H1 (cell line): ENCODE measurements at regions not wholly inside any gene's neighbourhood (a gene's known extent, or its start where the extent isn't known, plus 50 kb on each side); places are given as distances from the start of the nearest gene placed in this dataset.

Source experiments
- CTCF ChIA-PET: fragments of 300-600 bp; sonication (Branson Sonifier 250); formaldehyde crosslinking; loops from one replicate; lab custom pipeline; 2021; ENCODE audit not compliant: partially characterized antibody; lab: Charles Lee
- POLR2A ChIA-PET: fragments of 300-600 bp; sonication (Branson Sonifier 250); formaldehyde crosslinking; loops from one replicate; lab custom pipeline; 2021; ENCODE audit warnings: inconsistent platforms; ENCODE audit not compliant: partially characterized antibody; lab: Charles Lee
- DNase-seq, 2 experiments: peaks; one replicate each; pipeline versions ENCODE4 v3.0.0 to v3.0.0-alpha.2; 2010 to 2022; ENCODE audit warnings: low spot score in 2 of 2, low read depth in 1 of 2, mixed read lengths in 1 of 2
- FAIRE-seq: peaks from 2 replicates; lab custom pipeline; 2011; peaks lifted over from hg19 to GRCh38; lab: Jason Lieb, UNC
- H2AFZ ChIP-seq: 2 replicates; pipeline ENCODE4 v1.8.1; 2012; ENCODE audit warnings: low read length, inconsistent platforms
- H2AK5ac ChIP-seq: 2 replicates; pipeline ENCODE4 v1.6.1; 2013; ENCODE audit warnings: low read depth, low read length
- H2BK120ac ChIP-seq: replicated peaks from 2 replicates; pipeline ENCODE3; 2013; ENCODE audit warnings: low read depth, low read length, inconsistent platforms
- H2BK12ac ChIP-seq: 2 replicates; pipeline ENCODE4 v1.6.1; 2013; ENCODE audit warnings: low read depth, low read length
- H2BK15ac ChIP-seq: 2 replicates; pipeline ENCODE4 v1.6.1; 2013; ENCODE audit warnings: low read length
- H2BK20ac ChIP-seq: 2 replicates; pipeline ENCODE4 v1.6.1; 2013; ENCODE audit warnings: low read length
- H2BK5ac ChIP-seq: 2 replicates; pipeline ENCODE4 v1.6.1; 2013; ENCODE audit warnings: low read depth, low read length
- H3K14ac ChIP-seq: 2 replicates; pipeline ENCODE4 v1.6.1; 2013; ENCODE audit warnings: inconsistent platforms; ENCODE audit not compliant: insufficient read length
- H3K18ac ChIP-seq: 2 replicates; pipeline ENCODE4 v1.6.1; 2013; ENCODE audit warnings: low read length; ENCODE audit errors: extremely low read depth
- H3K23ac ChIP-seq: 2 replicates; pipeline ENCODE4 v1.6.1; 2013; ENCODE audit warnings: inconsistent platforms; ENCODE audit not compliant: insufficient read length
- H3K23me2 ChIP-seq: 2 replicates; pipeline ENCODE4 v1.6.1; 2013; ENCODE audit warnings: low read depth, low read length
- H3K27ac ChIP-seq: 2 replicates; pipeline ENCODE4 v1.6.1; 2011; ENCODE audit warnings: low read depth, low read length, inconsistent platforms
- H3K27me3 ChIP-seq, 4 experiments: replicated peaks in 1 of 4; 1 replicate in 1 of 4; 2 replicates in 3 of 4; pipeline versions ENCODE4 v1.6.1 to v1.8.1; 2011 to 2013; ENCODE audit warnings: low read length in 3 of 4, mild to moderate bottlenecking in 3 of 4, inconsistent platforms in 2 of 4, mixed read lengths in 2 of 4, moderate library complexity in 1 of 4; ENCODE audit not compliant: control insufficient read depth in 3 of 4, insufficient read depth in 3 of 4; ENCODE audit errors: extremely low read depth in 1 of 4
- H3K36me3 ChIP-seq, 4 experiments: 2 replicates each; pipeline versions ENCODE4 v1.6.1 to v1.8.1; 2011 to 2013; ENCODE audit warnings: mild to moderate bottlenecking in 4 of 4, low read length in 3 of 4, moderate library complexity in 2 of 4, control low read depth in 1 of 4, inconsistent platforms in 1 of 4; ENCODE audit not compliant: insufficient read depth in 4 of 4, control insufficient read depth in 2 of 4
- H3K4ac ChIP-seq: replicated peaks from 2 replicates; pipeline ENCODE3; 2013; ENCODE audit warnings: low read length, low read depth, mixed read lengths, inconsistent platforms; ENCODE audit not compliant: insufficient read length
- H3K4me1 ChIP-seq, 4 experiments: replicated peaks in 1 of 4; 1 replicate in 1 of 4; 2 replicates in 3 of 4; pipeline versions ENCODE4 v1.6.1 to v1.8.1; 2011 to 2013; ENCODE audit warnings: low read length in 3 of 4, inconsistent platforms in 2 of 4, mixed read lengths in 1 of 4; ENCODE audit not compliant: insufficient read depth in 4 of 4, control insufficient read depth in 3 of 4
- H3K4me2 ChIP-seq, 2 experiments: 2 replicates each; pipeline versions ENCODE4 v1.6.1 to v1.8.1; 2011 to 2013; ENCODE audit warnings: low read depth in 2 of 2, low read length in 2 of 2, control low read depth in 1 of 2, inconsistent platforms in 1 of 2, mild to moderate bottlenecking in 1 of 2; ENCODE audit not compliant: insufficient read depth in 1 of 2
- H3K4me3 ChIP-seq, 4 experiments: fragments of 200-600, 300-600 bp in 1 of 4; sonication (generic), shearing (Covaris generic), sonication (Bioruptor Twin) in 1 of 4; 2 replicates each; pipeline versions ENCODE4 v1.5.1 to v1.8.1; 2011 to 2016; ENCODE audit warnings: low read length in 4 of 4, low read depth in 3 of 4, control low read depth in 2 of 4, inconsistent platforms in 2 of 4, mild to moderate bottlenecking in 2 of 4, mixed read lengths in 1 of 4, moderate library complexity in 1 of 4; ENCODE audit not compliant: insufficient read depth in 2 of 4; ENCODE audit errors: extremely low read depth in 1 of 4
- H3K56ac ChIP-seq: replicated peaks from 2 replicates; pipeline ENCODE3; 2013; ENCODE audit warnings: low read depth, mild to moderate bottlenecking, mixed read lengths, low read length, inconsistent platforms; ENCODE audit not compliant: insufficient read length
- H3K79me1 ChIP-seq: 2 replicates; pipeline ENCODE4 v1.6.1; 2013; ENCODE audit warnings: low read depth, low read length, control low read depth
- H3K79me2 ChIP-seq, 2 experiments: 2 replicates each; pipeline versions ENCODE4 v1.6.1 to v1.8.1; 2012 to 2013; ENCODE audit warnings: low read length in 2 of 2, mild to moderate bottlenecking in 2 of 2, inconsistent platforms in 1 of 2; ENCODE audit not compliant: insufficient read depth in 2 of 2, control insufficient read depth in 1 of 2
- H3K9ac ChIP-seq, 4 experiments: replicated peaks in 1 of 4; 1 replicate in 1 of 4; 2 replicates in 3 of 4; pipeline versions ENCODE4 v1.6.1 to v1.8.1; 2011 to 2013; ENCODE audit warnings: low read depth in 3 of 4, low read length in 3 of 4, control low read depth in 2 of 4, mild to moderate bottlenecking in 2 of 4, moderate library complexity in 2 of 4, inconsistent platforms in 1 of 4; ENCODE audit errors: extremely low read depth in 1 of 4
- H3K9me3 ChIP-seq, 2 experiments: 2 replicates each; pipeline versions ENCODE4 v1.6.1 to v1.8.1; 2012 to 2013; ENCODE audit warnings: mild to moderate bottlenecking in 2 of 2, moderate library complexity in 2 of 2, control low read depth in 1 of 2, inconsistent platforms in 1 of 2, low read depth in 1 of 2, low read length in 1 of 2, mixed read lengths in 1 of 2; ENCODE audit not compliant: insufficient read depth in 2 of 2
- H4K20me1 ChIP-seq, 2 experiments: replicated peaks in 1 of 2; 2 replicates each; pipeline versions ENCODE3 to v1.8.1; 2011 to 2013; ENCODE audit warnings: inconsistent platforms in 2 of 2, low read length in 2 of 2, mild to moderate bottlenecking in 1 of 2; ENCODE audit not compliant: insufficient read depth in 2 of 2, control insufficient read depth in 1 of 2
- H4K5ac ChIP-seq: 2 replicates; pipeline ENCODE4 v1.6.1; 2013; ENCODE audit warnings: low read length, low read depth, mixed read lengths, inconsistent platforms; ENCODE audit not compliant: insufficient read length
- H4K8ac ChIP-seq: 2 replicates; pipeline ENCODE4 v1.8.0; 2013; ENCODE audit warnings: mild to moderate bottlenecking, moderate library complexity, low read length, inconsistent platforms; ENCODE audit not compliant: insufficient read depth; ENCODE audit errors: extremely low read depth
- H4K91ac ChIP-seq: replicated peaks from 2 replicates; pipeline ENCODE3; 2013; ENCODE audit warnings: low read length, mixed read lengths, inconsistent platforms; ENCODE audit not compliant: insufficient read length
- CBX5 ChIP-seq: fragments of 300-800, 300-1000 bp; sonication (generic); IDR thresholded peaks from 2 replicates; pipeline ENCODE4 v1.7.1; 2016; ENCODE audit warnings: antibody characterized with exemption, low read length, low read depth
- CEBPB ChIP-seq: IDR thresholded peaks from 2 replicates; pipeline ENCODE4 v1.6.1; 2012; ENCODE audit warnings: low read depth, low read length
- CREB1 ChIP-seq: IDR thresholded peaks from 2 replicates; pipeline ENCODE4 v1.6.1; 2012; ENCODE audit warnings: inconsistent platforms
- E2F6 ChIP-seq: IDR thresholded peaks from 2 replicates; pipeline ENCODE4 v1.6.1; 2012; ENCODE audit warnings: inconsistent platforms
- JUN ChIP-seq: IDR thresholded peaks from 2 replicates; pipeline ENCODE4 v1.6.1; 2011; ENCODE audit warnings: low read depth, mild to moderate bottlenecking, improper control_type of control experiment, low read length
- KDM5A ChIP-seq: fragments of 200-600 bp; IDR thresholded peaks from 2 replicates; pipeline ENCODE4 v1.7.1; 2012; ENCODE audit warnings: mild to moderate bottlenecking, low read length, inconsistent platforms, mixed read lengths
- POLR2AphosphoS5 ChIP-seq: IDR thresholded peaks from 2 replicates; pipeline ENCODE4 v1.6.1; 2011; ENCODE audit warnings: low read depth, low read length
- RFX5 ChIP-seq: IDR thresholded peaks from 2 replicates; pipeline ENCODE4 v1.6.1; 2011; ENCODE audit warnings: low read depth, low read length, improper control_type of control experiment, borderline replicate concordance
- RNF2 ChIP-seq: fragments of 200-900, 300-1000 bp; sonication (generic); IDR thresholded peaks from 2 replicates; pipeline ENCODE4 v1.7.1; 2016; ENCODE audit warnings: borderline replicate concordance, low read depth, mild to moderate bottlenecking, antibody characterized with exemption, low read length; ENCODE audit not compliant: poor library complexity, severe bottlenecking; ENCODE audit errors: missing control alignments
- ZNF274 ChIP-seq: IDR thresholded peaks from 2 replicates; pipeline ENCODE4 v1.7.0; 2012; ENCODE audit warnings: low read length, borderline replicate concordance; ENCODE audit errors: extremely low read depth
- WGBS, 2 experiments: shearing (Covaris generic) in 1 of 2; methylation state at CpG; one replicate each; pipeline versions ENCODE4 v1.1.6 to v1.1.7; 2013 to 2015; ENCODE audit warnings: low lambda C conversion rate in 2 of 2, mixed read lengths in 2 of 2, inconsistent platforms in 1 of 2, low coverage in 1 of 2, missing lambda C conversion rate in 1 of 2; ENCODE audit not compliant: insufficient replicate concordance in 2 of 2, insufficient coverage in 1 of 2, insufficient read length in 1 of 2; ENCODE audit errors: extremely low coverage in 1 of 2, missing lambda C conversion rate in 1 of 2; 5-methylcytosine and 5-hydroxymethylcytosine counted together
- TF ChIP-seq, protein P1 (sequence below), 3 experiments: IDR thresholded peaks; 1 replicate in 2 of 3; 2 replicates in 1 of 3; pipeline versions ENCODE4 v1.5.1 to v1.6.1; 2011; ENCODE audit warnings: low read length in 3 of 3, mild to moderate bottlenecking in 3 of 3, inconsistent platforms in 2 of 3, low read depth in 1 of 3, moderate library complexity in 1 of 3; ENCODE audit not compliant: insufficient read depth in 1 of 3; ENCODE audit errors: control extremely low read depth in 1 of 3

GRCh38 chr4:129346036-129346435 lies 250.1 kb downstream of the C4orf33 start:
- Histone ChIP-seq H2BK12ac (no peak overlapping the region), H3K27ac (no peak overlapping the region), H2AK5ac (no peak overlapping the region), H2BK5ac (no peak overlapping the region), H2BK15ac (no peak overlapping the region), H3K56ac (no peak overlapping the region), H3K23me2 (no peaks in the 10 kb centered on the region), H3K18ac (no peak overlapping the region), H2BK120ac (no peak overlapping the region), H3K23ac (no peak overlapping the region), H3K27me3 (no peaks in the 10 kb centered on the region; a peak in 1 of 7 replicates), H3K4me3 (no peak overlapping the region), H4K20me1 (no peaks in the 10 kb centered on the region), H3K4me1 (no peaks in the 10 kb centered on the region; a peak in 1 of 7 replicates), H3K4me2 (no peak overlapping the region), H3K9ac (no peak overlapping the region), H2AFZ (no peak overlapping the region), H2BK20ac (no peak overlapping the region), H4K8ac (no peak overlapping the region), H3K9me3 (no peaks in the 10 kb centered on the region), H3K79me1 (no peaks in the 10 kb centered on the region), H3K36me3 (no peaks in the 10 kb centered on the region), H4K5ac (no peak overlapping the region), H3K79me2 (no peaks in the 10 kb centered on the region), H3K4ac (no peak overlapping the region), H3K14ac (no peak overlapping the region), H4K91ac (no peak overlapping the region)
- no peak for FAIRE-seq
- ChIA-PET CTCF (interaction anchor here (1.0 to 1.3 kb wide), 2 partner anchors 12 to 24 kb away, joined by 3 to 4 read pairs; no protein-coding TSS in a partner anchor), POLR2A (no interaction called here)
- TF ChIP-seq JUN, result no peak
- no peak for TF ChIP-seq RNF2
- TF ChIP-seq E2F6, result no peak
- TF ChIP-seq CREB1, result no peak
- TF ChIP-seq RFX5, result no peak
- no peak for TF ChIP-seq ZNF274
- no peak for TF ChIP-seq KDM5A
- TF ChIP-seq, protein P1, sequence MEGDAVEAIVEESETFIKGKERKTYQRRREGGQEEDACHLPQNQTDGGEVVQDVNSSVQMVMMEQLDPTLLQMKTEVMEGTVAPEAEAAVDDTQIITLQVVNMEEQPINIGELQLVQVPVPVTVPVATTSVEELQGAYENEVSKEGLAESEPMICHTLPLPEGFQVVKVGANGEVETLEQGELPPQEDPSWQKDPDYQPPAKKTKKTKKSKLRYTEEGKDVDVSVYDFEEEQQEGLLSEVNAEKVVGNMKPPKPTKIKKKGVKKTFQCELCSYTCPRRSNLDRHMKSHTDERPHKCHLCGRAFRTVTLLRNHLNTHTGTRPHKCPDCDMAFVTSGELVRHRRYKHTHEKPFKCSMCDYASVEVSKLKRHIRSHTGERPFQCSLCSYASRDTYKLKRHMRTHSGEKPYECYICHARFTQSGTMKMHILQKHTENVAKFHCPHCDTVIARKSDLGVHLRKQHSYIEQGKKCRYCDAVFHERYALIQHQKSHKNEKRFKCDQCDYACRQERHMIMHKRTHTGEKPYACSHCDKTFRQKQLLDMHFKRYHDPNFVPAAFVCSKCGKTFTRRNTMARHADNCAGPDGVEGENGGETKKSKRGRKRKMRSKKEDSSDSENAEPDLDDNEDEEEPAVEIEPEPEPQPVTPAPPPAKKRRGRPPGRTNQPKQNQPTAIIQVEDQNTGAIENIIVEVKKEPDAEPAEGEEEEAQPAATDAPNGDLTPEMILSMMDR (IDR thresholded peaks at IDR 0.05; ENCODE audit: control extremely low read depth in 1 of 3, insufficient read depth in 1 of 3, low read depth in 1 of 3, low read length in 3 of 3), result no peak
- TF ChIP-seq CBX5, result no peak
- no peak for TF ChIP-seq CEBPB
- TF ChIP-seq POLR2AphosphoS5, result no peak
- DNase-seq, result no peak
- 87% methylated on average over 5 of the region's 5 CpGs; no CpG with 5 or more reads in 1 of the 2 experiments for WGBS, 2 experiments
